AG09319 (cell line): ENCODE measurements at regions not wholly inside any gene's neighbourhood (a gene's known extent, or its start where the extent isn't known, plus 50 kb on each side); places are given as distances from the start of the nearest gene placed in this dataset.

Experiments used
- DNase-seq: peaks from one replicate; pipeline ENCODE4 v3.0.0-alpha.2; 2010; ENCODE audit warnings: low read depth; ENCODE audit errors: extremely low read depth
- CTCF ChIP-seq: IDR thresholded peaks from 2 replicates; pipeline ENCODE4 v1.5.1; 2011; ENCODE audit warnings: low read depth, mild to moderate bottlenecking, inconsistent platforms, low read length, moderate library complexity

GRCh38 chr20:17142666-17143065, 84.2 kb upstream of the PCSK2 start:
- no peak for TF ChIP-seq CTCF
- DNase-seq: no peak

GRCh38 chr20:17150858-17151257, 76.0 kb upstream of the PCSK2 start:
- no peak for TF ChIP-seq CTCF
- no peak for DNase-seq

GRCh38 chr20:17155401-17155800, 71.4 kb upstream of the PCSK2 start:
- no peak for DNase-seq
- TF ChIP-seq CTCF: no peak

GRCh38 chr20:17158701-17159100, 68.1 kb upstream of the PCSK2 start:
- no peak for DNase-seq
- no peak for TF ChIP-seq CTCF

- TF ChIP-seq CTCF: no peak
- no peak for DNase-seq
Observed at GRCh38 chr20:17161673-17162481, 65.0 kb upstream of the PCSK2 start.

GRCh38 chr20:17168026-17168612, 58.7 kb upstream of the PCSK2 start:
- no peak for DNase-seq
- TF ChIP-seq CTCF: no peak

- TF ChIP-seq CTCF: no peak
- DNase-seq: no peak
Observed at GRCh38 chr20:17169585-17170136, 57.2 kb upstream of the PCSK2 start.
